ENCODE measurements at regions not wholly inside any gene's neighbourhood (a gene's known extent, or its start where the extent isn't known, plus 50 kb on each side); places are given as distances from the start of the nearest gene placed in this dataset.

DNA sequence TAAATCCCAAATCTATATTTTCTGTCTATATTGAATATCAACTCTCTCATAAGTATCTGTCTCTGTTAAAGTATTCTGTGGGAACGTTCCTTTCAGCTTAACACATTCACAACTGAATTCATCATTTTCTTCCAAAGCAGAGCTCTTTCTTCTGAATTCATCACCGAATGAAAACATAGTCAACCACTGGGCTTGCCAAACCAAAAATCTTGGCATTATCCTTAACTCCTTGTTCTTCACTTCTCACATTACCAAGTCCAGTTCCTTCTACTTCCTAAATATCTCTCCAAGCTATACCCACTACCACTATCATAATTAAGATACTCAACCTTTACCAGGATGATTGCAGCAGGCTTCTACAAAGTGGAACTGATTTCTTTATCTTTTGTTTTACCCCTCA lies 559.8 kb downstream of the MAT2B start (continued):
- TF ChIP-seq ZNF562 (CRISPR knock-in tag; IDR thresholded peaks at IDR 0.05; ENCODE audit: borderline replicate concordance): no peak

DNA sequence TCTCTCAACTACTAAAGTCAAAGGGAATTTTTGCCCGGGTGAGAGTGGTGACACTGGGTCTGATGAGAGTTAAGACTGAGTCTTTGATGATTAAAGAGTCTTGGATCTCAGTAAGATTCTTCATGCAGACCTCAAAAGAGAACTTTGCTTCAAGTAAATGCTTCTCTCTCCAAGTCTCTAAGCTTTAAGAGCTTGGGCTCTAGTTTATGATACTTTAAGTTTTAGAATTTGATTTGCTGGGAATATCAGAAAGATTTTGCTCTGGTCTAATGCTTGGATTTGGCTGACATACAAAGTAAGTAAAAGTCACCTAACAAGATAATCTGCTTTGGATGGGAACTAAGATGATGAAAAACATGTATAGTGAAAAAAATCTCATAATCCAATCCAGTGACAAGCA lies 566.3 kb downstream of the MAT2B start:
- no TSS peak for BruUV-seq (replicated peaks)
- H4K20me1 ChIP-seq (ENCODE audit: insufficient read depth, low read length): no peaks in the 10 kb centered on the region
- H3K36me3 ChIP-seq (replicated peaks in 1 of 2; ENCODE audit: control insufficient read depth in 1 of 2, insufficient read depth in 2 of 2, low read length in 2 of 2): no peaks in the 10 kb centered on the region
- 0% methylated on average over 1 of the region's 1 CpG for WGBS (ENCODE audit: low lambda C conversion rate)
- intact Hi-C loops (cut with micrococcal nuclease; ENCODE audit: unreplicated experiment) (loop anchor here (5.0 kb wide), 1 partner anchor 379 kb away; no protein-coding TSS in a partner anchor), in situ Hi-C loops (cut with HindIII; ENCODE audit: extremely low pct_ligation_motif_present, low pct_unique_long_range_greater_than_20kb) (no loop called here)
- no peak overlapping the region for H3K4me3 ChIP-seq (replicated peaks in 1 of 3; ENCODE audit: insufficient read depth in 1 of 3, low read depth in 2 of 3, low read length in 3 of 3)
- no peak for DNase-seq (ENCODE audit: low spot score)
- TF ChIP-seq, protein P1, sequence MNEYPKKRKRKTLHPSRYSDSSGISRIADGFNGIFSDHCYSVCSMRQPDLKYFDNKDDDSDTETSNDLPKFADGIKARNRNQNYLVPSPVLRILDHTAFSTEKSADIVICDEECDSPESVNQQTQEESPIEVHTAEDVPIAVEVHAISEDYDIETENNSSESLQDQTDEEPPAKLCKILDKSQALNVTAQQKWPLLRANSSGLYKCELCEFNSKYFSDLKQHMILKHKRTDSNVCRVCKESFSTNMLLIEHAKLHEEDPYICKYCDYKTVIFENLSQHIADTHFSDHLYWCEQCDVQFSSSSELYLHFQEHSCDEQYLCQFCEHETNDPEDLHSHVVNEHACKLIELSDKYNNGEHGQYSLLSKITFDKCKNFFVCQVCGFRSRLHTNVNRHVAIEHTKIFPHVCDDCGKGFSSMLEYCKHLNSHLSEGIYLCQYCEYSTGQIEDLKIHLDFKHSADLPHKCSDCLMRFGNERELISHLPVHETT (CRISPR knock-in tag; conservative IDR thresholded peaks at IDR 0.05): no peak
- TF ChIP-seq PTBP1 (IDR thresholded peaks at IDR 0.05; ENCODE audit: low read depth, low read length, poor library complexity, severe bottlenecking): no peak
- TF ChIP-seq, protein P2, sequence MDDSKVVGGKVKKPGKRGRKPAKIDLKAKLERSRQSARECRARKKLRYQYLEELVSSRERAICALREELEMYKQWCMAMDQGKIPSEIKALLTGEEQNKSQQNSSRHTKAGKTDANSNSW (CRISPR knock-in tag; IDR thresholded peaks at IDR 0.05; ENCODE audit: borderline replicate concordance): no peak
- TF ChIP-seq RAD21 (CRISPR knock-in tag; IDR thresholded peaks at IDR 0.05): no peak
- no peak for TF ChIP-seq ZFP36L1 (CRISPR knock-in tag; IDR thresholded peaks at IDR 0.05)
- TF ChIP-seq SNAI1 (CRISPR knock-in tag; IDR thresholded peaks at IDR 0.05; ENCODE audit: borderline replicate concordance): no peak
- no peak for TF ChIP-seq ZNF274 (CRISPR knock-in tag; IDR thresholded peaks at IDR 0.05)
- no peak for TF ChIP-seq STAG1 (CRISPR knock-in tag; IDR thresholded peaks at IDR 0.05)
- no peak for TF ChIP-seq ZFYVE20 (CRISPR knock-in tag; IDR thresholded peaks at IDR 0.05; ENCODE audit: borderline replicate concordance, low read depth)
- TF ChIP-seq ARNT (IDR thresholded peaks at IDR 0.05): no peak
- TF ChIP-seq, protein P3, sequence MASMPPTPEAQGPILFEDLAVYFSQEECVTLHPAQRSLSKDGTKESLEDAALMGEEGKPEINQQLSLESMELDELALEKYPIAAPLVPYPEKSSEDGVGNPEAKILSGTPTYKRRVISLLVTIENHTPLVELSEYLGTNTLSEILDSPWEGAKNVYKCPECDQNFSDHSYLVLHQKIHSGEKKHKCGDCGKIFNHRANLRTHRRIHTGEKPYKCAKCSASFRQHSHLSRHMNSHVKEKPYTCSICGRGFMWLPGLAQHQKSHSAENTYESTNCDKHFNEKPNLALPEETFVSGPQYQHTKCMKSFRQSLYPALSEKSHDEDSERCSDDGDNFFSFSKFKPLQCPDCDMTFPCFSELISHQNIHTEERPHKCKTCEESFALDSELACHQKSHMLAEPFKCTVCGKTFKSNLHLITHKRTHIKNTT (CRISPR knock-in tag; IDR thresholded peaks at IDR 0.05): no peak
- no peak for TF ChIP-seq AGO2 (optimal IDR thresholded peaks at IDR 0.05; ENCODE audit: low read depth, low read length)
- H3K9ac ChIP-seq (ENCODE audit: insufficient read depth, low read depth, low read length): no peak overlapping the region
- no peaks in the 10 kb centered on the region; the same call in 1 of the 2 replicates for H3K9me3 ChIP-seq (ENCODE audit: low read length)
- H3K4me2 ChIP-seq (ENCODE audit: low read depth, low read length): no peak overlapping the region
- no peaks in the 10 kb centered on the region for H3K27me3 ChIP-seq (ENCODE audit: control insufficient read depth in 1 of 2, insufficient read depth in 2 of 2, low read length in 2 of 2)
- H3K4me1 ChIP-seq (ENCODE audit: insufficient read depth, low read length): no peaks in the 10 kb centered on the region
- H2AFZ ChIP-seq (ENCODE audit: low read length): no peak overlapping the region
- CTCF ChIA-PET (ENCODE audit: low intra/inter-chr PET ratio, low total read pairs): no interaction called here
- ATAC-seq: no peak
- POLR2A ChIA-PET: no interaction called here
- H3K79me2 ChIP-seq (ENCODE audit: insufficient read depth, low read length): no peaks in the 10 kb centered on the region
- H3K27ac ChIP-seq (ENCODE audit: extremely low read length, insufficient read depth, low read length): no peak overlapping the region
- FAIRE-seq: no peak
